ENCODE measurements at regions not wholly inside any gene's neighbourhood (a gene's known extent, or its start where the extent isn't known, plus 50 kb on each side); places are given as distances from the start of the nearest gene placed in this dataset.

DNA sequence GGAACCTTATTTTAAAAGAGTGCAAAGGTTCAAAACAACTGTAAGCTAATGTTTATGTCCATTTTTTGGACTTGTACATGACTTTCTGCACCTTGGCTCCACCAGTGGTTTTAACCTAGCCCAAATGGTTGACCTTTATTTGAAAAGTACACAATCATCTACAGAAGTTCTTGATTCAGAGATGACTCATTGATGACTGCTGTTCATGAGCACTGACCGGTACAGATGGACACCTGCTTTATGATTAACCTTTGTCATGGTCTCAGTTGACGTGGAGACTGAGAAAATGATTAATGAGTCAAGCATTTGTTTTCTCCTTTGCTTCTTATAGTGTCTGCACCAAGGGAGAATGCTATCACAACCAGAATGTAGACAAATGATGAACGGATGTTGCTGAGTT is 55.7 kb upstream of the PTER start:
- TF ChIP-seq, protein P1, sequence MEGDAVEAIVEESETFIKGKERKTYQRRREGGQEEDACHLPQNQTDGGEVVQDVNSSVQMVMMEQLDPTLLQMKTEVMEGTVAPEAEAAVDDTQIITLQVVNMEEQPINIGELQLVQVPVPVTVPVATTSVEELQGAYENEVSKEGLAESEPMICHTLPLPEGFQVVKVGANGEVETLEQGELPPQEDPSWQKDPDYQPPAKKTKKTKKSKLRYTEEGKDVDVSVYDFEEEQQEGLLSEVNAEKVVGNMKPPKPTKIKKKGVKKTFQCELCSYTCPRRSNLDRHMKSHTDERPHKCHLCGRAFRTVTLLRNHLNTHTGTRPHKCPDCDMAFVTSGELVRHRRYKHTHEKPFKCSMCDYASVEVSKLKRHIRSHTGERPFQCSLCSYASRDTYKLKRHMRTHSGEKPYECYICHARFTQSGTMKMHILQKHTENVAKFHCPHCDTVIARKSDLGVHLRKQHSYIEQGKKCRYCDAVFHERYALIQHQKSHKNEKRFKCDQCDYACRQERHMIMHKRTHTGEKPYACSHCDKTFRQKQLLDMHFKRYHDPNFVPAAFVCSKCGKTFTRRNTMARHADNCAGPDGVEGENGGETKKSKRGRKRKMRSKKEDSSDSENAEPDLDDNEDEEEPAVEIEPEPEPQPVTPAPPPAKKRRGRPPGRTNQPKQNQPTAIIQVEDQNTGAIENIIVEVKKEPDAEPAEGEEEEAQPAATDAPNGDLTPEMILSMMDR (IDR thresholded peaks at IDR 0.05; ENCODE audit: insufficient read depth, low read length, poor library complexity, severe bottlenecking): no peak
- Histone ChIP-seq H3K36me3 (ENCODE audit: control insufficient read depth, insufficient read depth, low read length) (no peaks in the 10 kb centered on the region), H3K27me3 (replicated peaks; ENCODE audit: control insufficient read depth, insufficient read depth, low read length) (no peaks in the 10 kb centered on the region), H3K4me3 (replicated peaks; ENCODE audit: low read depth, low read length) (no peak overlapping the region)
- DNase-seq (ENCODE audit: extremely low read depth, insufficient read length): no peak

DNA sequence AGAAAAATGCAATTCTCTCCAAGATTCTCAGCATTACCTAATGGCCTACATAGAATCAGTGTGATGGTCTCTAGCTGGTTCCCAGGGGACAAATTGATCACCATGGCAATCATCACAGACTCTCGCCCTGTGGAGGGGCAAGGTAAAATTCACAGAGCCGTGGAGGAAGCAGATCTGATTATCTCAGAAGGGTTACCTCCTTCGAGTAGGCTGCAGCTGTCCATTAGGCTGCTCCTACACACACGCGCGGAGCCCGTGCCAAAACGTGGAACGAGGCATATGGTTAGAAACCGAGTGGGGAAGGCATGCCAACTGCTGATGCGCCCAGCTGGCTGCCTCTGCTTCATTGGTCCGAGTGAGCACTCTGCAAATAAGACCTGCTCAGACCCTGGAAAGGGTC is 52.8 kb upstream of the PTER start:
- TF ChIP-seq, protein P1 (IDR thresholded peaks at IDR 0.05; ENCODE audit: insufficient read depth, low read length, poor library complexity, severe bottlenecking): no peak
- H3K4me3 ChIP-seq (replicated peaks; ENCODE audit: low read depth, low read length): no peak overlapping the region
- no peaks in the 10 kb centered on the region for H3K27me3 ChIP-seq (replicated peaks; ENCODE audit: control insufficient read depth, insufficient read depth, low read length)
- no peaks in the 10 kb centered on the region for H3K36me3 ChIP-seq (ENCODE audit: control insufficient read depth, insufficient read depth, low read length)
- DNase-seq (ENCODE audit: extremely low read depth, insufficient read length): no peak

- DNase-seq (ENCODE audit: extremely low read depth, insufficient read length): no peak
- Histone ChIP-seq H3K27me3 (replicated peaks; ENCODE audit: control insufficient read depth, insufficient read depth, low read length) (no peaks in the 10 kb centered on the region), H3K36me3 (ENCODE audit: control insufficient read depth, insufficient read depth, low read length) (no peaks in the 10 kb centered on the region), H3K4me3 (replicated peaks; ENCODE audit: low read depth, low read length) (no peak overlapping the region)
- TF ChIP-seq, protein P1 (IDR thresholded peaks at IDR 0.05; ENCODE audit: insufficient read depth, low read length, poor library complexity, severe bottlenecking): no peak
These were observed 50.0 kb upstream of the PTER start for GRCh38 chr10:16386855-16387254.
